CD4-positive, alpha-beta T cell treated with Interleukin-17A for 4 hours (primary cell): ENCODE measurements at regions not wholly inside any gene's neighbourhood (a gene's known extent, or its start where the extent isn't known, plus 50 kb on each side); places are given as distances from the start of the nearest gene placed in this dataset.

ENCODE experiments used
- DNase-seq: peaks from one replicate; pipeline ENCODE4 v3.0.0-alpha.2; 2020; ENCODE audit warnings: mixed read lengths

- DNase-seq: no peak
These were observed 314.1 kb downstream of the CTTN start for GRCh38 chr11:70712471-70712870.

DNA sequence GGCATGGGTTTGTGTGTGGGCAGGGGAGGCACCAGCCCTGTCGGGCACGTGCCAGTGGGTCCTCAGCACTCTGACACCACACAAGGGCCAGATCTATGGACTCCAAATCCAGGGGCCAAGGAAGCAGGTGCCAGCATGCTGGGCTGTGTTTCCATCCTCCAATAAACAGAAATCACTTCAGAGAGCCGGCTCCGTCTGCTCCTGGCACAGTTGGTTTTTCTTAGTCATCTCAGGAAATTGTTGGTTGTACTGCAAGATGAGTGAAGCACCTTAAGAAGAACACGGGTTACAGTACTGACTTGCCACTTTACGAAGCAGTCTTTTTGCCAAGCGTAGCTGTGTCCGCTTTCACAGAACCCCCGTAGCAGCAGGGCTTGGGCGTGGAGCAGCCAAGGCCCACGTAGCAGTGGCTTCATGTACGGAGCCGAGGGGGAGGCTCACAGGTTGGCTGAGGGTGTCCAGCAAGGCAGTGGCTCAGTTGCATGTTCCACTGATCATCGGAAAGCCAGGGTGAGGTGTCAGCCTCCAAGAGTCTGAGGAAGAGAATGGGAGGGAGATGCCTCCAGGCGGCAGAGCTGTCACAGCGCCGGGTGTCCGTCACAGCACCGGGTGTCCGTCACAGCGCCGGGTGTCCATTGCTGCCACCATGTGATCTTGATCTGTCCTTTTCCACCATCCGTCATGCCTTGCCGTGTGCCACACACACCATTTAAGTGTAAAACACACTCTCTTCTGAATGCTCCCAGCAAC is 314.9 kb downstream of the CTTN start:
- DNase-seq: no peak

- no peak for DNase-seq
These were observed 315.8 kb downstream of the CTTN start for GRCh38 chr11:70713988-70714665.

- DNase-seq: no peak
These were observed 317.0 kb downstream of the CTTN start for GRCh38 chr11:70715166-70715951.

DNA sequence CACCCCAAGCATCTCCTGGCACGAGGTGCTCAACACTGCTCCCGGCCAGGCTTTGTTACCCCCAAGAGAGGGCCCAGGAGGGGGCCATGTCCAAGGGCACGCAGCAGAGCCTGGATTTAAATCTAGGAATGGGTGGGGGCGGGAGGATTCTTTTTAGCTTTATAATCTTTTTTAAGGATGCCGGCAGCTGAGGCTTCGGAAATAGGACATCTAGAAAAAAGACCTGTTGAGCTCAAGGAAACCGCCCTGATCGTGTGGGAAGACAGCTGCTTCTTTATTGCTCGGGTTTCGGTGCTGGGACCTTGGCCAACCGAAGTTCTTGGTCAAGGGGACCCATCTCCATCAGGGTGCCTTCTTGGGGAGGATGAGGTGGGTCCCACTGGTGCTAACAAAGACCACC is 317.9 kb downstream of the CTTN start:
- no peak for DNase-seq

DNA sequence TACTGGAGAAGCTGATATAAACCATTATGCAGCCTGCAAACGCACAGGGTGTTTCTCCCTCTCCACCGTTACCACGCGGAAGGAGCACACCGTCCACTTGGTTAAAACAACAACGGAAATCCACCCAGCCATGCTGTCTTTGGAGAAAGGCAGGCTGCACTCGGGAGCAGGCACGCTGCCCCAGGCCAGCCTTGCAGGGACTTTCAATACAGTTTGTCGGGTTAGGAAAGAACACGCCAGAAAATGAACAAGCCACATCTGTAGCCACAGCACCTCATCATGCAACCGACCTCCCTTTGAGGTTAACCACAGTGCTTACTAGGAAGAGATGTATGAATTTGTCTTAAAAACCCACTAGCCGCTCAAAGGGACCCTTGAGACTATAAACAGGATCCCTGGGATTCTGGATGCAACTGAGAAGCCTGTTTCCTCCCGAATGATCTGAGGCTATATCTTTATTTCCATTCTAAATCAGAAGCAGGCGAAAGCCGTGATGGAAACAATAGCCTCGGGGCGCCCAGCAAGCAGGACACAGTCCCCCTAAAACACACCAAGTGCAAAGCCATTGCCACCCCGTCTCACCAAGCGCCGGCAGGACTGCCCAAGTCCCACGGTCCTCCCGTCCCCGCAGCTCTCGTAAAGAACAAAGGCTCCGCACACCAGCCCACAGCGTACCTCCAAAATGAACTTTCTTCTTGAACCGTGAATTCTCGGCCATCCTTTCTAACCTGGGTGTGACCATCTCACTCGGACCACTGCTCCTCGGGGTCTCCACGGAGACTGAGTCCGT is 318.9 kb downstream of the CTTN start:
- DNase-seq: no peak

DNA sequence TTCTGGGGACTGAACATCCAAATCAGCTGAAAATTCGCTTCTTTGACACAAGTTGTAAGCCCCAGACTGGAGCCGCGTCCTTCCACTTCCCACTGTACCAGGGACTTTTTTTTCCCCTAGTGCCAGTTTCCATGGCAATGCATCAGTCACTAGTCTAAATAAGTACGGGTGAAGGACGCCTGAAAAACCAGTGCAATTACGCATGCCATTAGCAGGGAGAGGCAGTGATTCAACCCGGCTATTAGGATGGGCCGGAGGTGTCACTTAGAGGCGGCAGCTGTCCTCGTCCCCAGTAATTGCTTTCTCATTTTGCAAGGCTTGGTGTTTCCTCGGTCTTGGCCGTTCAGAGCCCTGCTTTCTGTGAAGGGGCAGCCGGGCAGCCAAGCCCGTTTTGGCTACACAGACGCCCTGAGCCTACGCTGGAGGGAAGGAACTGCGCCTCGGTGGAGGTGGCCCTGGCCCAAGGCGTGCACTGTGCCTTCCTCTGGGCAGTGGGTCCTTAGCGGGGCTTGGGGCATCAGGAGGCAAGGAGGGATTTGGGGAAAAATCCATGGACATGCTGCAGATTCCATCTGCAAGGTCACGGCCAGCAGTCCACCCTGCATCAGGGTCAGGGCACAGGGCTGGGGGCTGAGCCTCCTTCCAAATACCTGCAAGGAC is 319.7 kb downstream of the CTTN start:
- no peak for DNase-seq

- no peak for DNase-seq
These were observed 321.2 kb downstream of the CTTN start for GRCh38 chr11:70719516-70719915.

- no peak for DNase-seq
These were observed 322.0 kb downstream of the CTTN start for GRCh38 chr11:70720281-70720680.

GRCh38 chr11:70721006-70721405 is 322.7 kb downstream of the CTTN start:
- DNase-seq: no peak

DNA sequence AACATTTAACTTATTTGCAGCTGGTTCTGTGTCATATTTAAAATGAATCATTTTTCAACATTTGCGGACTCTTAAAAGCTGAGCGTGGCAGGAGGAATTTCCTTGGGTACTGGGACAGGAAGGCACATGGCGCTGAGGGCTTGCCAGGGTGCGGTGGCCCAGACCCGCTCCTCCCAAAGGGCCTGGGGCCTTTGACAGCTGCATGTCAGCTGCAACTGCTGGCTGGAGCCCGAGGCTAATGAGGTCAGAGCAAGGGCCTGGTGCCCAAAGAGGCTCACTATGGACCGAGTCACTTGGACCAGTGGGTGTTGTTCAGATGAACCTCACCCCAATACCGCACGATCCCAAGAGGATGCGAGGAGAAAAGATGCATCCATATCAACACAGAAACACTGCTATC is 326.9 kb downstream of the CTTN start:
- no peak for DNase-seq

DNA sequence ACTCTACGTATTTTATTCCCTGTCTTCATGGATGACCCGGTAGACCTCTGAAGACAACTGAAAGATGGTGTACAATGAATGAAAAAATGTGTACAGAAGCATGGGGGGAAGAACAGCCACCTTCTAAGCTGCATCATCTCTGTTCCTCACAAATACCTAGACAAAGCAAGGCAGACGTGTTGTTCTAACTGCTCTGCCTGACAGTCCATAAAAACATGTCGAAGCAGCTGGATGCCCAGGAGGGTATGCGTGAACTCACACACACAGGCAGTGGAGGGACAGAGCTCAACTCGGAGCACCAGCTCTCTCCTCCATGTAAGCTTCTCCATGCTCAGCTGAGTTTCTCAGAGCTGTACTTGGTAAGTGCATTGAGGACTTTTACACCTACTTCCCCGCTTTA is 327.4 kb downstream of the CTTN start:
- no peak for DNase-seq

- DNase-seq: no peak
These were observed 328.7 kb downstream of the CTTN start for GRCh38 chr11:70727021-70727420.

DNA sequence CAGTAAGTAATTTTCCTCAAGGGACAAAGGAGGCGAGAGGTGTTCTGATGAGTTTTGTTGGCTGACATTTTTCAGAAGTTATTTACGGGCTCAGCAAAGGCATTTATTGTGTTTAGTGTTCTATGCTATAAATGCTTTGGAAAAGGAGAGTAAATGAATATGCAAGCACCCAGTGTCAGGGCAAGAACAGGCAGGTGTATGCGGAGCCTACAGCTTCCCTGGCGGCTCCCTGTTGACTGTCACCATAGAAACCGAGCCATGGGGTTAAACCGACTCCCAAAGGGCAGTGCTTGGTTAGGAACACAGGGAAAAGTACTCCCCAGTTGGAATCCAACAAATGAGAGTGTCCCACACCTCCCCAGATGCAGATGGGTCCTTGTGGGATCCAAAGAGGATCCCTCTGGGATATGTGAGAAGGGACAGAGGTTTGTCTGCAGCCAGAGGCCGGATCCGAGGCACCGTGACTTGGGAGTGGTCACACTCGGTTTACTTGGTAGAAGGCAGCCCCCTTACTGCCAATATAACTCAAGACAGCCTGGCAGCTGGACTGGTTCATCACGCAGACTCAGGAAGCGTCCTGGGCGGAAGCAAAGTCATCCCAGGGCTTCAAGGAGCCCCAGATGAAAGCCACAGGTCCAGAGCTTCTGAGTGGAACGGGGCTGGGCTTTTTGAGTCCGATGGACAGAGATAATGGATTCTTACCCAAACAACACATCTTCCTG is 329.7 kb downstream of the CTTN start:
- no peak for DNase-seq

GRCh38 chr11:70729949-70730348 is 331.6 kb downstream of the CTTN start:
- no peak for DNase-seq

DNA sequence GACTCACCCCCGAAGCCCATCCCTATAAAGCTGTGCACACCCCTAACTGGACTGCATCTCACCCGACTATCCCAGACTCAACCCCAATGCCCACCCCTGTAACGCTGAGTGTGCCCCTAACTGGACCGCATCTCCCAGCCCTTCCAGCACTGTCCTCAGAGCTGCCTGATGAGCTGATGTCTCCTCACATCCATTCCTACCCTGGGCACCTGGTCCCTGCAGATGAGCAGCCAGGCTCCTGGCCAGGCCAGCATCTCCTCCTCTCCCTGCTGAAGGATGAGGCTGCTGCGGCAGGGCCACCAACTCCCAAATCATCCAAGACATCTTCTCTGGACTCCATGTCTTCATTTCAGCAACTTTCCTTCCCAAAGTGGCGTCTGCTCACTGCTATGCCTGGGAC is 332.1 kb downstream of the CTTN start:
- no peak for DNase-seq

GRCh38 chr11:70731271-70732022 is 333.1 kb downstream of the CTTN start:
- no peak for DNase-seq

DNA sequence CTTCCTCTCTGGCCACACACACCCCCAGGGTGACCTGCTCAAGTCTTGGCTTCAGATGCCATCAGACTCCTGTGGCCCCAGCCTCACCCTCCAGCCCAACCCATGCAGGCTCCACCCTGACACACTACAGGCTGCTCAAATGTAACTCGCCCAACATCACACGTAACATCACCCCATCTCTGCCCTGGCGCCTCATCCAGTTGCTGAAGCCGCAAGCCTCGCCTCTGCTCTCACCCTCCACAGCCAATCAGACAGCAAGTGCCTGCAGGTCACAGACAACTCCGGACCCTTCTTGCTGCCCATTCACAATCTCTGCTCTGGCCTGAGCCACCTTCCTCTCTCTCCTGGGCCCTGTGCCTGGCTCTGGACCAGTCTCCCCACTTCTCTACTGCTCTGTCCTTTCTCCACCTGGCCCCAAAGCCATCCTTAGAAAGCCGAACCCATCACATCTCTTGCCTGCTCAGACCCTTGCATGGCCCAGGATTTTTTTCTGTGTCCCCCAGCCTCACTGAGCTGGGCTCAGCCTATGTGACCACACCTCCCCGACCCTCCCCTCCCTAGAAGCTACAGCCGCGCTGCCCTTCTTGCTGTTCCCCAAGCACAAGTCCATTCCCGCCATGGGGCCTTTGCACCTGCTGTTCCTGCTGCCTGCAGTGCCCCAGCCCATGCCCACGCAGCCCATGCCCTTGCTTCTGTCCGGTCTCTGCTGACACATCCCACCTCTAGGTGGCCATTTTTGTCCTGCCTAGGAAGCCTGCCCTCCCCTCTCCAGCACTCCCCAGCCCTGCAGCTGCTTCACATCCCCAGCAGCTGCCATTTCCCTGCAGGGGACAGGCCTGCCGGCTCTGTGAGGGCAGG is 333.9 kb downstream of the CTTN start:
- no peak for DNase-seq

GRCh38 chr11:70732881-70733196 is 334.5 kb downstream of the CTTN start:
- no peak for DNase-seq
